ENCODE measurements at regions not wholly inside any gene's neighbourhood (a gene's known extent, or its start where the extent isn't known, plus 50 kb on each side); places are given as distances from the start of the nearest gene placed in this dataset.

DNA sequence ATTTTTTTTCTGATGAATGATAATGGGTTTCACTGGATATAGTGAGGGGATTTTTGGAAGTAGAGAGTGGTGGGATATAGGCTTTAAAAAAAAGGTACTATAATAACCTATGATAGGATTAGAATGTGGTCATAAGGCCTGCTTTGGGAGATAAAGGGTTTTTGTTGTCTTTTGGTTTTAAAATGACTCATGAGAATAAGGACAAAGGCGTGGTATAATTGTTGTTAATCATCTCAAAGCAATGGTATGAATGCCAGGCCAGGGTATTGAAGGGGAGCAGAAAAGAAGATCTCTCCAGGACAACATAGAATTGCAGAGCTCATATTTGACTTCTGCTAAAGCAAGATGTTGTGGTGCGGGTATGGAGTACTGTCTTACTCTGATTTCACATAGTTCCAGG lies 579.4 kb downstream of the JRKL start:
- TF ChIP-seq, protein P1, sequence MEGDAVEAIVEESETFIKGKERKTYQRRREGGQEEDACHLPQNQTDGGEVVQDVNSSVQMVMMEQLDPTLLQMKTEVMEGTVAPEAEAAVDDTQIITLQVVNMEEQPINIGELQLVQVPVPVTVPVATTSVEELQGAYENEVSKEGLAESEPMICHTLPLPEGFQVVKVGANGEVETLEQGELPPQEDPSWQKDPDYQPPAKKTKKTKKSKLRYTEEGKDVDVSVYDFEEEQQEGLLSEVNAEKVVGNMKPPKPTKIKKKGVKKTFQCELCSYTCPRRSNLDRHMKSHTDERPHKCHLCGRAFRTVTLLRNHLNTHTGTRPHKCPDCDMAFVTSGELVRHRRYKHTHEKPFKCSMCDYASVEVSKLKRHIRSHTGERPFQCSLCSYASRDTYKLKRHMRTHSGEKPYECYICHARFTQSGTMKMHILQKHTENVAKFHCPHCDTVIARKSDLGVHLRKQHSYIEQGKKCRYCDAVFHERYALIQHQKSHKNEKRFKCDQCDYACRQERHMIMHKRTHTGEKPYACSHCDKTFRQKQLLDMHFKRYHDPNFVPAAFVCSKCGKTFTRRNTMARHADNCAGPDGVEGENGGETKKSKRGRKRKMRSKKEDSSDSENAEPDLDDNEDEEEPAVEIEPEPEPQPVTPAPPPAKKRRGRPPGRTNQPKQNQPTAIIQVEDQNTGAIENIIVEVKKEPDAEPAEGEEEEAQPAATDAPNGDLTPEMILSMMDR (conservative IDR thresholded peaks at IDR 0.05; ENCODE audit: low read depth, low read length), result no peak
- no peak for TF ChIP-seq EZH2 (IDR thresholded peaks at IDR 0.05; ENCODE audit: borderline replicate concordance, low read depth, low read length, poor library complexity, severe bottlenecking)

All from A673 (cell line).